BE2C (cell line): ENCODE measurements at regions not wholly inside any gene's neighbourhood (a gene's known extent, or its start where the extent isn't known, plus 50 kb on each side); places are given as distances from the start of the nearest gene placed in this dataset.

ENCODE experiments used
- DNase-seq: peaks from one replicate; pipeline ENCODE4 v3.0.0-alpha.2; 2020
- H3K27me3 ChIP-seq: fragments of 250-450 bp; sonication (Bioruptor Pico); 2 replicates; pipeline ENCODE4 v1.5.1; 2020; ENCODE audit warnings: mild to moderate bottlenecking
- H3K36me3 ChIP-seq: fragments of 250-450 bp; sonication (Bioruptor Pico); 2 replicates; pipeline ENCODE4 v1.5.1; 2020; ENCODE audit warnings: mild to moderate bottlenecking
- H3K4me1 ChIP-seq: fragments of 250-450 bp; sonication (Bioruptor Pico); 2 replicates; pipeline ENCODE4 v1.5.1; 2020
- H3K4me3 ChIP-seq: 2 replicates; pipeline ENCODE4 v1.5.1; 2011; ENCODE audit warnings: low read depth, low read length
- H3K9me3 ChIP-seq: fragments of 250-450 bp; sonication (Bioruptor Pico); 2 replicates; pipeline ENCODE4 v1.5.1; 2020
- TF ChIP-seq, protein P1 (sequence below): IDR thresholded peaks from 2 replicates; pipeline ENCODE4 v1.5.1; 2012; ENCODE audit warnings: mild to moderate bottlenecking, low read depth, low read length

DNA sequence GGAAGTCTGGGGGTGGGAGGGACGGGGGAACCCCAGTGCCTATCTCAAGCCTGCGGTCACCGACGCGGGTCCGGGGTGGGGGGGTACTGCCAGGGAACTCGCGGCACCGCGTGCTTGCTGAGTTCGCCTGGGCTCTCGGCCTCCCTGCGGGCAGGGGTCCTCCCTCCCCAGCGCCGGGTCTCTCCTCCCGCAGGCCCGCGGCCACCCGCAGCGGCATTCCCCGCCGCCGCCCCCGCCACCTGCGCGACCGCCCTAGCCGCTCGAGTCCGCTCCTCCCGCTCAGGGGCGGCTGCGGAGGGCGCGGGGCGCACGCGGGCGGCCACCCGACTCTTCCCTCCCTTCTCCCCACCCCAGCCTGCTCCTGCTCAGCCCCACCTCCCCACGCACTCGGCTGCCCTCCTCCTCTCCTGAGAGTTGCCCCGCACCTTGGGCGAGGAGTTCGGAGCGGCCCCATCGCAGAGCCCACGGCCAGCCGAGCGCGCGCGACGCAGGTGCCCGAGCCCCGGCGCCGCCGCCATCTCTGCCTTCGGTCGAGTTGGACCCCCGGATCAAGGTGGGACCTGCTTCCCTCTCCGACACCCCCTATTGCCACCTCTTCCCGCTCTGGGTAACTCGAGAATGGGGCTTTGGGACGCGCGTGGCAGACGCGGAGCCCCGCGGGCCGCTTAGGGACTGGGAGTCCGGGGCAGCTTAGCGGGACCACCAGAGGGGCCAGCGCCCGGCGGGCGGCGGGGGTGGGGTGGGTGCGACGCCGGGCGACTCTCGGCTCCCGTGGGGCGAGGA is 105.0 kb downstream of the LEPR start:
- H3K4me3 ChIP-seq = no peak overlapping the region

DNA sequence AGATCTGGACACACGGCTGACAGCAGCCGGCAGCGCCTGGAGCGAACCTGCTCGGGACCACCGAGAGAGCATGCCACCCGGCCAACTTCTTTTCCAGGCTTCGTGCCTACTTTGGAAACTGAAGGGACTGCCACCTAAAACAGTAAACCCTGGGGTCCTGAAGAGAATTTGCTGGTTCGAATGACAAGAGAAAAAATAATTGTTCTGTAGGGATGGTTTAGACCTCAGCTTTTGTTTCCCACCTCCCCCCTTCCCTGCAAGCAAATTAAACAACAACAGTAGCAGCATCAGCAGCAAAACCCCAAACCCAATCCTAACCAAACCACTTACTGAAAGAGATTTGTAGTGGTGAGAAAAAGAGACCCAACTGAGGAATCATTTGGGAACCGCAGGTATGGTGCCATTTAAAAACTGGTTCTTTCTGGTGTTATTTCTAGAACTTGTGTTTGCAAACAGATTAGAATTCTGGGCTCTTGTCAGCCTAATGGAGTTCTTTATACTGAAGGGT is 105.6 kb downstream of the LEPR start:
- Histone ChIP-seq H3K27me3 (peaks cover 25% of the 10 kb centered on the region), H3K9me3 (no peaks in the 10 kb centered on the region), H3K36me3 (no peaks in the 10 kb centered on the region), H3K4me3 (no peak overlapping the region), H3K4me1 (no peaks in the 10 kb centered on the region)
- DNase-seq = no peak
- TF ChIP-seq, protein P1, sequence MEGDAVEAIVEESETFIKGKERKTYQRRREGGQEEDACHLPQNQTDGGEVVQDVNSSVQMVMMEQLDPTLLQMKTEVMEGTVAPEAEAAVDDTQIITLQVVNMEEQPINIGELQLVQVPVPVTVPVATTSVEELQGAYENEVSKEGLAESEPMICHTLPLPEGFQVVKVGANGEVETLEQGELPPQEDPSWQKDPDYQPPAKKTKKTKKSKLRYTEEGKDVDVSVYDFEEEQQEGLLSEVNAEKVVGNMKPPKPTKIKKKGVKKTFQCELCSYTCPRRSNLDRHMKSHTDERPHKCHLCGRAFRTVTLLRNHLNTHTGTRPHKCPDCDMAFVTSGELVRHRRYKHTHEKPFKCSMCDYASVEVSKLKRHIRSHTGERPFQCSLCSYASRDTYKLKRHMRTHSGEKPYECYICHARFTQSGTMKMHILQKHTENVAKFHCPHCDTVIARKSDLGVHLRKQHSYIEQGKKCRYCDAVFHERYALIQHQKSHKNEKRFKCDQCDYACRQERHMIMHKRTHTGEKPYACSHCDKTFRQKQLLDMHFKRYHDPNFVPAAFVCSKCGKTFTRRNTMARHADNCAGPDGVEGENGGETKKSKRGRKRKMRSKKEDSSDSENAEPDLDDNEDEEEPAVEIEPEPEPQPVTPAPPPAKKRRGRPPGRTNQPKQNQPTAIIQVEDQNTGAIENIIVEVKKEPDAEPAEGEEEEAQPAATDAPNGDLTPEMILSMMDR = no peak

More for the DNA sequence above, 105.0 kb downstream of the LEPR start:
- TF ChIP-seq, protein P1 = no peak
- DNase-seq = peak; percentile 4
- no peaks in the 10 kb centered on the region for H3K36me3 ChIP-seq
- no peaks in the 10 kb centered on the region for H3K9me3 ChIP-seq
- H3K27me3 ChIP-seq = peaks cover 25% of the 10 kb centered on the region
- H3K4me1 ChIP-seq = no peaks in the 10 kb centered on the region

DNA sequence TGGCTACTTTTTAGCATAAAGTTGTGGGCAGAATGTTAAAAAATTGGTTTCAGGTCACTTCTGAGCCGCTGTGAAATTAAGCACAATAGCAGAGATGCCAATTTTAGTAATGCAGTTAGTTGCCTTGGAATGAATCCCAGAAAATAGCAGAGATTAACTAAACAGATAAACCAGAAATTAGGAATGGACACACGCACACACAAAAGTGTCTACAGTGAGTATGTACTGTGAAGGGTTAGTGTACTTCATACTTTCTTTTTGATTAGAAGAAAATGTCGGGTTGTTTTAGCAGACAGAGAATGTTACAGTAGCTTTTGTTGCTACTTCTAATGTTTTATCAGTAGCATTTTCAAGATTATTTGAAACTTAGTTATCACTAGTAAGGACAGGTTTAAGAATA is 106.7 kb downstream of the LEPR start:
- Histone ChIP-seq H3K9me3 (no peaks in the 10 kb centered on the region), H3K4me3 (no peak overlapping the region), H3K4me1 (no peaks in the 10 kb centered on the region), H3K27me3 (peaks cover 25% of the 10 kb centered on the region), H3K36me3 (no peaks in the 10 kb centered on the region)
- TF ChIP-seq, protein P1 = no peak
- no peak for DNase-seq

DNA sequence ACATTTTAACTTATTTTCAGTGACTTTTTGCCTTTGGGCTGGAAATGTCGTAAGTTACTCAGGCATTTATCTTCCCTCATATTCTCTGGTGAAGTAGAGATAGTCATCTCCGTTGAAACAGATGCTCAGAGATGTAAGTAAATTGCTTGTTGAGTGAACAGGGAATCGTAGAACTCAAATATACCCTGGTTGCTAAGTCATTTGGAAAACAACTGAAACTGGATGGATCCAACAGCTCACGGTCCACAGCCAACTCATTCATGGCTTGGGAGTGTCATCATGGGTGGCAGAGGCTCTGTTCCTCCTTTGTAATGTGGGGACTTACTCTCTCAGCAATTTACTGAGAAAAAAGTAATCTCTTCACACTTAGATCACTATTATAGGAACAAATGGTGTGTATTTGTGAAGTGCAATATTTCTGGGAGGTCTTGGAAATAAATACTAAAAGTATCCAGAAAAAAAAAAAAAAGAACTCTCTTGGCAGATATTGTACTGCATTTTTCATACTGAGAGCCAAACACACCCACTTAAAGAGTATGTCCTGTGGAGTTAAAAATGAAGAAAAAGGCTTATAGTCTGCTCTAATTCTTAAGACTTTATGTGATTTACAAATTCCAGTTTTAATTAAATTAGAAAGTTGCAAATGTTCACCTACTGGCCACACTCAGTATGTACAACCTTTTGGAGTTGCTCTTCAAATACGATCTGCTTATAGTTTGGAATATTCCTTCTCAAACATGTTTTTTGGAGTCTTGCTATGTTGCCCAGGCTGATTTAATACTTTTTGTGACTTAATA is 107.4 kb downstream of the LEPR start:
- no peaks in the 10 kb centered on the region for H3K36me3 ChIP-seq
- H3K27me3 ChIP-seq = peaks cover 25% of the 10 kb centered on the region
- no peak for DNase-seq
- H3K4me3 ChIP-seq = no peak overlapping the region
- H3K4me1 ChIP-seq = no peaks in the 10 kb centered on the region
- TF ChIP-seq, protein P1 = 0 out of 2 replicates have a peak, but pooled peaks have one; percentile 4
- no peaks in the 10 kb centered on the region for H3K9me3 ChIP-seq

DNA sequence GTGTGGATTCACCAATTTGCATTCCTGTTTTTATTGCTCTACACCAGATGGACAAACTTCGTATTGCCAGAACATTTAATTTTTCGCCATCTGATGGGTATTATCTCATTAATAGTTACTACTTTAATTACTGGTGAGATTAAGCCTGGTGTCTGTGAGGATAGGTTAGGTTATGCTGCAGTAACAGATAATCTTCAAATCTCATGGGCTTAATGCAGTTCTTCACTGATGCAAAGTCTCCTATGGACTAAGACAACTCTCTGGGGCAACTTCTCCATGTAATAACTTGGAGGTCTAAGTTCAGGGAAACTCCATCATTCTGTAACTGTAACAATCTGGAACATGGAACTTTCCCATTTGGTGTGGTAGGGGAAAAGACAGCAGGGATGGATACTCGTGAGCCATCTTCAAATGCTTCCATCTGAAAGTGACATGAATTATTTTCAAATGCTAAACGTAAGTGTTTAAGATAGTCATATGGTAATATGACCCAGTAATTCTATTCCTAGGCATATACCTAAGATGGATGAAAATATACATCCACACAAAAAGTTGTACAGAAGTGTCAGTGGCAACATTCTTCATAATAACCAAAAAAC is 111.6 kb downstream of the LEPR start:
- no peak for DNase-seq
- peaks cover 3% of the 10 kb centered on the region; the same call in 1 of the 2 replicates for H3K27me3 ChIP-seq
- TF ChIP-seq, protein P1 = no peak
- no peak overlapping the region for H3K4me3 ChIP-seq
- H3K9me3 ChIP-seq = no peaks in the 10 kb centered on the region
- no peaks in the 10 kb centered on the region for H3K36me3 ChIP-seq
- H3K4me1 ChIP-seq = no peaks in the 10 kb centered on the region
